Testis (tissue), 2 donors: ENCODE measurements at regions not wholly inside any gene's neighbourhood (a gene's known extent, or its start where the extent isn't known, plus 50 kb on each side); places are given as distances from the start of the nearest gene placed in this dataset.

ENCODE experiments used
- POLR2A ChIP-seq: fragments of 450-650 bp; IDR thresholded peaks from one replicate; pipeline ENCODE4 v1.6.1; 2017; ENCODE audit warnings: antibody characterized with exemption, mild to moderate bottlenecking, moderate library complexity
- TF ChIP-seq, protein P1 (sequence below), 3 experiments: fragments of 450-650 bp in 2 of 3; fragments of 200-600 bp in 1 of 3; sonication (generic) in 1 of 3; IDR thresholded peaks; one replicate each; pipeline ENCODE4 v1.5.1; 2016 to 2019; ENCODE audit warnings: antibody characterized with exemption in 3 of 3, mild to moderate bottlenecking in 2 of 3, moderate library complexity in 1 of 3

DNA sequence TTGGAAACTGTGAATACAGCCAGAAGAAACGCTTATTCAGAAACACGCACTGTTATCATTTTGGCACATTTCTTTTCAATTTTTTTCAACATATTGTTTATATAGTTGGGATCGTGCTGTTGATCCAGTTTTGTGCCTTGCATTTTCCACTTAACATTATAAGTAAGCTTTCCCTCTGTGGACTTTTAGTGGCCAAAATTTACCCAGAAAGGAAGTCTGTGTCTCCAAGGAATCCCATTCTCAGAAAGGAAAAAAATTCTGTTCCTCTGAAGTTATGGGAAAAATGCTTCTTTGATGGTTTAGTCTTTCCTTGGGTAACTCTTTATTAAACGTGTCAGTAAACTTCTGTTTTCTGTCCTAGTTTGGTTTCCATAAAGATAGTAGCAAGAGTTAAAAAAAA, 280.0 kb downstream of the REEP3 start:
- TF ChIP-seq, protein P1, sequence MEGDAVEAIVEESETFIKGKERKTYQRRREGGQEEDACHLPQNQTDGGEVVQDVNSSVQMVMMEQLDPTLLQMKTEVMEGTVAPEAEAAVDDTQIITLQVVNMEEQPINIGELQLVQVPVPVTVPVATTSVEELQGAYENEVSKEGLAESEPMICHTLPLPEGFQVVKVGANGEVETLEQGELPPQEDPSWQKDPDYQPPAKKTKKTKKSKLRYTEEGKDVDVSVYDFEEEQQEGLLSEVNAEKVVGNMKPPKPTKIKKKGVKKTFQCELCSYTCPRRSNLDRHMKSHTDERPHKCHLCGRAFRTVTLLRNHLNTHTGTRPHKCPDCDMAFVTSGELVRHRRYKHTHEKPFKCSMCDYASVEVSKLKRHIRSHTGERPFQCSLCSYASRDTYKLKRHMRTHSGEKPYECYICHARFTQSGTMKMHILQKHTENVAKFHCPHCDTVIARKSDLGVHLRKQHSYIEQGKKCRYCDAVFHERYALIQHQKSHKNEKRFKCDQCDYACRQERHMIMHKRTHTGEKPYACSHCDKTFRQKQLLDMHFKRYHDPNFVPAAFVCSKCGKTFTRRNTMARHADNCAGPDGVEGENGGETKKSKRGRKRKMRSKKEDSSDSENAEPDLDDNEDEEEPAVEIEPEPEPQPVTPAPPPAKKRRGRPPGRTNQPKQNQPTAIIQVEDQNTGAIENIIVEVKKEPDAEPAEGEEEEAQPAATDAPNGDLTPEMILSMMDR (IDR thresholded peaks at IDR 0.05), result no peak
- no peak for TF ChIP-seq POLR2A
